ENCODE measurements at regions not wholly inside any gene's neighbourhood (a gene's known extent, or its start where the extent isn't known, plus 50 kb on each side); places are given as distances from the start of the nearest gene placed in this dataset.

DNA sequence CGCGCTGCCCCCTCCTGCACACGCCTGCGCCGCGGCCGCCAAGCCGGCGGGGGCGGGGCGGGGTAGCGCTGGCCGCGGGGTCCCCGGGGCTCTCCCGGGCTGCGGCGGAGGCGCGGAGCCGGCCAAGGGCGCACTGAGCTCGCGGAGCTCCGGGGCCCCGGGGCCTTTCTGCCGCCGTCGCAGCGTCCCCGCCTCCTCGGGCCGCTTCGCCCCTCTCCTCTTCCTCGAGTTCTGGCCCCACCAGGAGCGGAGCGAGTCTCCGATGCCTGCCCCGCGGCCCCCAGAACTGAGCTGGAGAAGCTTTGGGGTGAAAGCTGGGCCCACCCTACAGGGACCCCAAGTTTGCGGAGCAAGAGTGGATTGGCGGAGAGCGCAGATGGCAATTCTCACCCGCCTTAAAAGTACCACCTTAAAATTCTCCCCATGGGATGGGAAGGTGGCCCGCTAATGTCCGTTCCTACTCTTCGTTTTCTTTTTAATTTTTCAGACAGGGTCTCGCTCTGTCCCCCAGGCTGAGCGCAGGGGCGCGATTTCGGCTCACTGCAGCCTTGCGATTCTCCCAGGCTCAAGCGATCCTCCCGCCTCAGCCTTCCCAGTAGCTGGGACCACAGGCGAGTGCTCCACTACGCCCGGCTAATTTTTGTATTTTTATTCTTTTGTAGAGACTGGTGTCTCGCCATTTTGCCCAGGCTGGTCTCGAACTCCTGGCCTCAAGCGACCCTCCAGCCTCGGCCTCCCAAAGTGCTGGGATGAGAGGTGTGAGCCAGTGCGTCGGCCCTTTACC is 129.6 kb downstream of the NDUFA12 start:
- no peaks in the 10 kb centered on the region for H3K4me1 ChIP-seq (ENCODE audit: insufficient read depth, low read length)
- no peak for ATAC-seq (ENCODE audit: insufficient read depth, low read depth)
- H3K27ac ChIP-seq (ENCODE audit: low read length) = no peak overlapping the region
- no peaks in the 10 kb centered on the region for H3K27me3 ChIP-seq (ENCODE audit: insufficient read depth, low read length, poor library complexity)
- no peak for TF ChIP-seq CTCF (IDR thresholded peaks at IDR 0.05; ENCODE audit: borderline replicate concordance, extremely low read depth, low read length, poor library complexity, severe bottlenecking)
- no peak for TF ChIP-seq EZH2 (IDR thresholded peaks at IDR 0.05; ENCODE audit: borderline replicate concordance, low read depth, low read length, severe bottlenecking)
- no peak overlapping the region for H3K9ac ChIP-seq (ENCODE audit: low read depth, low read length)
- no peak overlapping the region for H3K4me2 ChIP-seq (ENCODE audit: insufficient read depth, low read length)
- no peaks in the 10 kb centered on the region for H3K36me3 ChIP-seq (ENCODE audit: insufficient read depth, low read length)
- H3K4me3 ChIP-seq (ENCODE audit: low read depth in 1 of 2, low read length in 2 of 2) = no peak overlapping the region
- no peaks in the 10 kb centered on the region for H4K20me1 ChIP-seq (ENCODE audit: insufficient read depth, low read length)
- H3K9me3 ChIP-seq (ENCODE audit: insufficient read depth, low read length, severe bottlenecking) = no peaks in the 10 kb centered on the region
- no peak for DNase-seq
- no peaks in the 10 kb centered on the region for H3K79me2 ChIP-seq (ENCODE audit: insufficient read depth, low read length)
- H2AFZ ChIP-seq (ENCODE audit: low read depth, low read length) = no peak overlapping the region

DNA sequence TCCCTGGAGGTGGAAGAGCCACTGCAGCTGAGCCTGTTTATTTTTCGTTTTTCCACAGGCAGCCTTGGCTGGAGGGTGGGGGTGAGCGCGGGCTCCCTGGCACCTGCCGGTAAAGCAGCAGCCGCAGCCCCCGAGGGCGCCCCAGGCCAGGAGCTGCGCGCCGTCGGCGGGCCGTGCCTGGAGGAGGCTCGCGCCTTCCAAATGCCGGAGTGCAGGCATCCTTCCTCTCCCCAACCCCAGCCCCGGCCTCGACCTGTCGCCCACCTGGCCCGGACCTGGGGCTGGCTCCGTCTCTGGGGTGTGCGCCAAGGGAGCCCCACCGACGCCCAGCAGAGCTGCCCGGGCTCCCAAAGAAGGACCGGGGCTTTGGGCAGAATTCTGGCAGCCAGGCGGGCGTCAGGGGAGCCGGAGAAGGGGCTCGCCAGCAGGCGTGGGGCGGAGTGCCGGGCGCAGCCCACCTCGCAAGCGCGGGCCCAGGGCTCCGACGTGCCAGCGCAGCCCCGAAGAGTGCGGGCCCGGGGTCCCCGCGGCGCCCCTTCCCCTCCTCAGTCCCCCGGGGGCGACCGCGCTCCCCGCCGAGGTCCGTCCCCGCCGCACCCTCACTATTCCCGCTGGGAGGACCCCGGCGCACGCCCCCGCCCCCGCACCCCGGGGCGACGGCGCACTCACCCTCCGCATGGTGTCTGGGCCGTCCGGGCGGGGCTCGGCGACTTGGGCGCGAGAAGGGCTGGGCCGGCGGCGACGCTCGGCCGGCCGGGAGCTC is 130.3 kb downstream of the NDUFA12 start:
- ATAC-seq (ENCODE audit: insufficient read depth, low read depth) = no peak
- no peak for DNase-seq

DNA sequence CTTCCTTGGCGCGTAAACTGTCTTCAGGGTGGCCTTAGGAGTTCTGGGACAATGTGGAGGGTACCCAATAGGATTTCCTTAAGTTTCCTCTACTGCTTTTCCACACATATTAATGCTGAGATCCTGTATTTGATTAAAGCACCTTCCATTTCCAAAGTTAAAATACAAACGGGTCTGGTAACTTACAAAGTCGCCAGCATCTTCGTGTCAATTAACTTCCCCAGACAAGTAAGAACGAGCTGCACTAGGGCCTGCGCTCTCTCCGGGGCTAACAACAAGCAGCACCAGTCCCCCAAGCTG is 130.9 kb downstream of the NDUFA12 start:
- DNase-seq = no peak
- Histone ChIP-seq H4K20me1 (ENCODE audit: insufficient read depth, low read length) (no peaks in the 10 kb centered on the region), H3K4me1 (ENCODE audit: insufficient read depth, low read length) (no peaks in the 10 kb centered on the region), H3K9ac (ENCODE audit: low read depth, low read length) (no peak overlapping the region), H3K9me3 (ENCODE audit: insufficient read depth, low read length, severe bottlenecking) (no peaks in the 10 kb centered on the region), H3K4me2 (ENCODE audit: insufficient read depth, low read length) (no peak overlapping the region), H3K27ac (ENCODE audit: low read length) (no peak overlapping the region), H3K27me3 (ENCODE audit: insufficient read depth, low read length, poor library complexity) (no peaks in the 10 kb centered on the region), H3K4me3 (ENCODE audit: low read depth in 1 of 2, low read length in 2 of 2) (no peak overlapping the region), H2AFZ (ENCODE audit: low read depth, low read length) (no peak overlapping the region), H3K36me3 (ENCODE audit: insufficient read depth, low read length) (no peaks in the 10 kb centered on the region), H3K79me2 (ENCODE audit: insufficient read depth, low read length) (no peaks in the 10 kb centered on the region)
- no peak for TF ChIP-seq EZH2 (IDR thresholded peaks at IDR 0.05; ENCODE audit: borderline replicate concordance, low read depth, low read length, severe bottlenecking)
- TF ChIP-seq CTCF (IDR thresholded peaks at IDR 0.05; ENCODE audit: borderline replicate concordance, extremely low read depth, low read length, poor library complexity, severe bottlenecking) = no peak
- no peak for ATAC-seq (ENCODE audit: insufficient read depth, low read depth)

More for the DNA sequence above, 130.3 kb downstream of the NDUFA12 start:
- no peaks in the 10 kb centered on the region for H3K36me3 ChIP-seq (ENCODE audit: insufficient read depth, low read length)
- no peaks in the 10 kb centered on the region for H3K79me2 ChIP-seq (ENCODE audit: insufficient read depth, low read length)
- no peak overlapping the region for H3K9ac ChIP-seq (ENCODE audit: low read depth, low read length)
- H3K4me3 ChIP-seq (ENCODE audit: low read depth in 1 of 2, low read length in 2 of 2) = no peak overlapping the region
- no peaks in the 10 kb centered on the region for H3K27me3 ChIP-seq (ENCODE audit: insufficient read depth, low read length, poor library complexity)
- H3K4me1 ChIP-seq (ENCODE audit: insufficient read depth, low read length) = no peaks in the 10 kb centered on the region
- no peak for TF ChIP-seq CTCF (IDR thresholded peaks at IDR 0.05; ENCODE audit: borderline replicate concordance, extremely low read depth, low read length, poor library complexity, severe bottlenecking)
- no peak for TF ChIP-seq EZH2 (IDR thresholded peaks at IDR 0.05; ENCODE audit: borderline replicate concordance, low read depth, low read length, severe bottlenecking)
- no peaks in the 10 kb centered on the region for H4K20me1 ChIP-seq (ENCODE audit: insufficient read depth, low read length)
- no peak overlapping the region for H2AFZ ChIP-seq (ENCODE audit: low read depth, low read length)
- H3K9me3 ChIP-seq (ENCODE audit: insufficient read depth, low read length, severe bottlenecking) = no peaks in the 10 kb centered on the region
- H3K4me2 ChIP-seq (ENCODE audit: insufficient read depth, low read length) = no peak overlapping the region
- no peak overlapping the region for H3K27ac ChIP-seq (ENCODE audit: low read length)
